ENCODE measurements at regions not wholly inside any gene's neighbourhood (a gene's known extent, or its start where the extent isn't known, plus 50 kb on each side); places are given as distances from the start of the nearest gene placed in this dataset.

DNA sequence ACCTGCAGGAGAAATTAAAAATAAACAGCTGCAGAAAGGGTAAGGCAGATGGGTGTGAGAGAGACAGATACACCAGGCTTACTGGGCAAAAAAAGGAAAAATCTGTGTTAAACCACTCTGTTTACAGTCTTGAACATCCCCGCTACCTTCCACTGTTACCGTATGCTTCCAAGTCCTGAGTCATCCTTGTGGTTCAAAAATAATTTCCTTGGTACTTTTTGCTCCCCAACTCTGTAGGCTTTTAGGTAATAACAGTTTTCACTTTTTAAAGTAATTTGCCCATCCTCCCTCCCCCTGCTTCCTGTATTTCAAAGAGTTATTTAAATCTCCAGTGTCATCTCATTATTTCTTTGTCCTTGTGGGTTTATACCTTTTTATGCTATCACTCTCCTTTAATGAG, 210.1 kb upstream of the FAT4 start:
- TF ChIP-seq, protein P1, sequence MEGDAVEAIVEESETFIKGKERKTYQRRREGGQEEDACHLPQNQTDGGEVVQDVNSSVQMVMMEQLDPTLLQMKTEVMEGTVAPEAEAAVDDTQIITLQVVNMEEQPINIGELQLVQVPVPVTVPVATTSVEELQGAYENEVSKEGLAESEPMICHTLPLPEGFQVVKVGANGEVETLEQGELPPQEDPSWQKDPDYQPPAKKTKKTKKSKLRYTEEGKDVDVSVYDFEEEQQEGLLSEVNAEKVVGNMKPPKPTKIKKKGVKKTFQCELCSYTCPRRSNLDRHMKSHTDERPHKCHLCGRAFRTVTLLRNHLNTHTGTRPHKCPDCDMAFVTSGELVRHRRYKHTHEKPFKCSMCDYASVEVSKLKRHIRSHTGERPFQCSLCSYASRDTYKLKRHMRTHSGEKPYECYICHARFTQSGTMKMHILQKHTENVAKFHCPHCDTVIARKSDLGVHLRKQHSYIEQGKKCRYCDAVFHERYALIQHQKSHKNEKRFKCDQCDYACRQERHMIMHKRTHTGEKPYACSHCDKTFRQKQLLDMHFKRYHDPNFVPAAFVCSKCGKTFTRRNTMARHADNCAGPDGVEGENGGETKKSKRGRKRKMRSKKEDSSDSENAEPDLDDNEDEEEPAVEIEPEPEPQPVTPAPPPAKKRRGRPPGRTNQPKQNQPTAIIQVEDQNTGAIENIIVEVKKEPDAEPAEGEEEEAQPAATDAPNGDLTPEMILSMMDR (conservative IDR thresholded peaks at IDR 0.05), result no peak
- no peak for TF ChIP-seq ZFX (IDR thresholded peaks at IDR 0.05)
